ENCODE measurements at regions not wholly inside any gene's neighbourhood (a gene's known extent, or its start where the extent isn't known, plus 50 kb on each side); places are given as distances from the start of the nearest gene placed in this dataset.

DNA sequence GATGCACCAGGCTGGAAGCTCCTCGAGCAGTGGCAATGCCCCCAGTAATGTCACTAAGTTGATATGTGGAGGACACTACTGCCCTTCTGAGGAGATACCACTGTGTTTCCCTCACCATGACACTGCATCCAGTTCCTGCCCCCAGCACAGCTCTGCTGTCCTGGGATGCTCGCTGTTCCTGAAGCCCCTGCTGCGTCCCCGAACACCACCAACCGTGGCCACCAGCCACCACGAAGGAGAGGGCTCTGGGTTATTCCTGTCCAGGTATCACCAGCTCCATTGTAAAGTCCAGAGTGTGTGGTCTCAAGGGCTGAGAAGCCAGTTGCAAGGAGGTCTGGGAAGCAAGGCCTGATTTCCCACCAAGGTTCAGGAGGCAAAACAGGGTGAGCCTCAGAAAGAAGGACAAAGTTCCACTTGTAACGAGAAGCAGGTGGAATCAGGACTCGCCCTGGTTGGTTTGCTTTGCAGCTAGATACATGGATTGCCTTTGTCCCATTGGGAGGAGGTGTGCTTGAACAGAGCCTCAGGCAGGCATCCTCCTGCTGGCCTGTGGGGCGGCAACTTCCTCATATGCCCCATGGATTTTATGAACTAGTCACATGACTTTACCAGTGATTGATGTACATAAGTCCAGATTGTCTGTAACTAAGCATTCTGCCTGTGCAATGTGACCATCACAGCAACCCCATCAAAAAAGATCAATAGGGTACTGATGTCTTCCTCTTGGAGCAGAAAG is 427.0 kb upstream of the VSTM2A start:
- TF ChIP-seq, protein P1, sequence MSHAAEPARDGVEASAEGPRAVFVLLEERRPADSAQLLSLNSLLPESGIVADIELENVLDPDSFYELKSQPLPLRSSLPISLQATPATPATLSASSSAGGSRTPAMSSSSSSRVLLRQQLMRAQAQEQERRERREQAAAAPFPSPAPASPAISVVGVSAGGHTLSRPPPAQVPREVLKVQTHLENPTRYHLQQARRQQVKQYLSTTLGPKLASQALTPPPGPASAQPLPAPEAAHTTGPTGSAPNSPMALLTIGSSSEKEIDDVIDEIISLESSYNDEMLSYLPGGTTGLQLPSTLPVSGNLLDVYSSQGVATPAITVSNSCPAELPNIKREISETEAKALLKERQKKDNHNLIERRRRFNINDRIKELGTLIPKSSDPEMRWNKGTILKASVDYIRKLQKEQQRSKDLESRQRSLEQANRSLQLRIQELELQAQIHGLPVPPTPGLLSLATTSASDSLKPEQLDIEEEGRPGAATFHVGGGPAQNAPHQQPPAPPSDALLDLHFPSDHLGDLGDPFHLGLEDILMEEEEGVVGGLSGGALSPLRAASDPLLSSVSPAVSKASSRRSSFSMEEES (CRISPR knock-in tag; IDR thresholded peaks at IDR 0.05) = peak; percentile 42
- TF ChIP-seq ZNF239 (CRISPR knock-in tag; IDR thresholded peaks at IDR 0.05) = no peak
- H3K36me3 ChIP-seq (ENCODE audit: control insufficient read depth, insufficient read depth, low read length) = no peaks in the 10 kb centered on the region
- POLR2A ChIA-PET = no interaction called here
- no peak overlapping the region for H3K4me3 ChIP-seq
- DNase-seq (ENCODE audit: extremely low read depth in 1 of 4, low spot score in 3 of 4) = no peak
- H3K9me1 ChIP-seq (ENCODE audit: control insufficient read depth, insufficient read depth, low read length) = no peaks in the 10 kb centered on the region
- H3K27me3 ChIP-seq (ENCODE audit: control insufficient read depth in 2 of 2, insufficient read depth in 2 of 2, low read length in 2 of 2) = no peaks in the 10 kb centered on the region
- H3K9me3 ChIP-seq (replicated peaks; ENCODE audit: control insufficient read depth, insufficient read depth, low read depth, low read length) = no peaks in the 10 kb centered on the region
- H3K79me2 ChIP-seq (ENCODE audit: control insufficient read depth, insufficient read depth, low read length) = no peaks in the 10 kb centered on the region
- FAIRE-seq = no peak
- intact Hi-C loops (cut with micrococcal nuclease) (no loop called here), in situ Hi-C loops (cut with MboI) (no loop called here)
- H3K9ac ChIP-seq (ENCODE audit: insufficient read depth in 1 of 2, low read depth in 2 of 2, low read length in 2 of 2) = no peak overlapping the region
- H3K4me1 ChIP-seq (replicated peaks in 1 of 2; ENCODE audit: control insufficient read depth in 2 of 2, insufficient read depth in 2 of 2, low read length in 2 of 2) = no peaks in the 10 kb centered on the region
- under 1% methylated on average over 9 of the region's 9 CpGs for WGBS (ENCODE audit: insufficient coverage, low coverage, missing lambda C conversion rate)
- H2AFZ ChIP-seq (ENCODE audit: low read depth, low read length) = no peak overlapping the region
- CTCF ChIA-PET (ENCODE audit: low intra/inter-chr PET ratio) = no interaction called here
- BruUV-seq (replicated peaks) = no TSS peak
- H3K4me2 ChIP-seq (ENCODE audit: insufficient read depth, low read length) = no peak overlapping the region
- no peak for ATAC-seq
- no peaks in the 10 kb centered on the region for H4K20me1 ChIP-seq (replicated peaks; ENCODE audit: control insufficient read depth, insufficient read depth, low read length)
- H3K27ac ChIP-seq (ENCODE audit: extremely low read depth, low read depth, low read length) = no peak overlapping the region

DNA sequence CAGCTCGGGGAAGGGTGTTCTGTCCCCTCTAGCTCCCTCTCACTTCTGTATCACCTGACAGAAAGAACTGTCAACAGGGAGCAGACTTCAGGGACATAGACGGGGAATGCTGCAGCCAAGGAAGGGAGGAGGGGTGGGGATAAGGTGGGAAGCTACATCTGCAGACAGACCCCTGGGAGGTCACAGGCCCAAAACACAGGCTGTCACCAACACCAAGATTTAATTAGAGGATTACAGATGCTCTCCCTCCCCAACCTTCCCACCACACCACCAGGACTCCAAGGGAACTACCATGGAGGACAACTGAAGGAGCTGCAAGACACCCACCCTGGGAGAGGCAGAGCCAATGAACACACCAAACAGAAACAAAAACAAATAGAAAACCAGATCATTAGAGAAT is 425.2 kb upstream of the VSTM2A start:
- DNase-seq (ENCODE audit: extremely low read depth in 1 of 4, low spot score in 3 of 4) = no peak
- Histone ChIP-seq H2AFZ (ENCODE audit: low read depth, low read length) (no peak overlapping the region), H3K4me2 (ENCODE audit: insufficient read depth, low read length) (no peak overlapping the region), H3K9me1 (ENCODE audit: control insufficient read depth, insufficient read depth, low read length) (no peaks in the 10 kb centered on the region), H3K27ac (ENCODE audit: extremely low read depth, low read depth, low read length) (no peak overlapping the region), H3K36me3 (ENCODE audit: control insufficient read depth, insufficient read depth, low read length) (no peaks in the 10 kb centered on the region), H3K9me3 (replicated peaks; ENCODE audit: control insufficient read depth, insufficient read depth, low read depth, low read length) (no peaks in the 10 kb centered on the region), H3K79me2 (ENCODE audit: control insufficient read depth, insufficient read depth, low read length) (no peaks in the 10 kb centered on the region), H3K9ac (ENCODE audit: insufficient read depth in 1 of 2, low read depth in 2 of 2, low read length in 2 of 2) (no peak overlapping the region), H3K4me1 (replicated peaks in 1 of 2; ENCODE audit: control insufficient read depth in 2 of 2, insufficient read depth in 2 of 2, low read length in 2 of 2) (no peaks in the 10 kb centered on the region), H4K20me1 (replicated peaks; ENCODE audit: control insufficient read depth, insufficient read depth, low read length) (no peaks in the 10 kb centered on the region), H3K4me3 (no peak overlapping the region), H3K27me3 (ENCODE audit: control insufficient read depth in 2 of 2, insufficient read depth in 2 of 2, low read length in 2 of 2) (no peaks in the 10 kb centered on the region)
- TF ChIP-seq BRD4 (IDR thresholded peaks at IDR 0.05) = no peak
- TF ChIP-seq ZNF274 (IDR thresholded peaks at IDR 0.05; ENCODE audit: borderline replicate concordance, low read depth, low read length) = no peak
- TF ChIP-seq HNRNPL (IDR thresholded peaks at IDR 0.05; ENCODE audit: low read depth, low read length) = no peak
- TF ChIP-seq SMAD3 (CRISPR knock-in tag; conservative IDR thresholded peaks at IDR 0.05) = no peak
- TF ChIP-seq KLF6 (CRISPR knock-in tag; IDR thresholded peaks at IDR 0.05; ENCODE audit: borderline replicate concordance) = no peak
- no peak for TF ChIP-seq FOXA3 (CRISPR knock-in tag; conservative IDR thresholded peaks at IDR 0.05 in 1 of 2, IDR thresholded peaks at IDR 0.05 in 1 of 2)
- TF ChIP-seq NR1H2 (CRISPR knock-in tag; IDR thresholded peaks at IDR 0.05) = no peak
- TF ChIP-seq RFX1 (IDR thresholded peaks at IDR 0.05) = no peak
- TF ChIP-seq XRCC4 (IDR thresholded peaks at IDR 0.05; ENCODE audit: extremely low read depth, insufficient read depth, insufficient read length) = no peak
- no peak for TF ChIP-seq DACH1 (IDR thresholded peaks at IDR 0.05; ENCODE audit: partially characterized antibody)
- TF ChIP-seq EGR1 (conservative IDR thresholded peaks at IDR 0.05) = no peak
- TF ChIP-seq ZNF75A (CRISPR knock-in tag; IDR thresholded peaks at IDR 0.05) = no peak
- BruUV-seq (replicated peaks) = no TSS peak
- POLR2A ChIA-PET = no interaction called here
- in situ Hi-C loops (cut with MboI) = no loop called here
- WGBS (ENCODE audit: insufficient coverage, low coverage, missing lambda C conversion rate) = 6% methylated on average over 2 of the region's 2 CpGs
- intact Hi-C loops (cut with micrococcal nuclease) = no loop called here
- CTCF ChIA-PET (ENCODE audit: low intra/inter-chr PET ratio) = no interaction called here
- no peak for FAIRE-seq
- no peak for ATAC-seq
